NOMO-1 (cell line): ENCODE measurements at regions not wholly inside any gene's neighbourhood (a gene's known extent, or its start where the extent isn't known, plus 50 kb on each side); places are given as distances from the start of the nearest gene placed in this dataset.

Experiments
- DNase-seq, 2 experiments: peaks; one replicate each; lab custom pipeline; 2025; ENCODE audit not compliant: unreplicated experiment in 2 of 2; lab: John Stamatoyannopoulos, UW

DNA sequence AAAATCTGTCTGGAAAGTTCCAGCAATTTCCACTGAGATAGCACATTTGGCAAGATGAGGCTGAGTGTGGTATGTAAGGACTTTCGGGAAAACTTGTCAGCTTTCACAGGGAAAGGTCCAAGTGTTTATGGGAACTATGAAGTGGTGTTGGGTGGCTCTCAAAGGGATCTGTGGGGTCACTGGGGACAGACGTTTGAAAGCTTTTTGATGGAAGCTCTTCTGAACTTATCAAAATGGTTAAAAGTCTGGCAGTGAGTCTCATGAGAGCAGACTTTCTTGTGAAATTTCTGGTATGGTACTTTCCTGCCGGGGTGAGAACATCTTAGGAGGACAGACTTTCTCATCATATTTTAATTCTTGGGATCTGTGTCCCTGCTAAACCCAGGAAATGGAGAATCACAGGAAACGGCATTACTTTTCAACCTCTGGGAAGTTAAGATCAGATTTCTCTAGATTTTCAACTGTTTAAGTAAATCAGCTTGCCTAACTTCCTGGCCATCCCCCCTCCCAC lies 546.3 kb upstream of the ZEB2 start:
- DNase-seq = no peak

GRCh38 chr2:145065342-145065741 lies 545.4 kb upstream of the ZEB2 start:
- DNase-seq = no peak

DNA sequence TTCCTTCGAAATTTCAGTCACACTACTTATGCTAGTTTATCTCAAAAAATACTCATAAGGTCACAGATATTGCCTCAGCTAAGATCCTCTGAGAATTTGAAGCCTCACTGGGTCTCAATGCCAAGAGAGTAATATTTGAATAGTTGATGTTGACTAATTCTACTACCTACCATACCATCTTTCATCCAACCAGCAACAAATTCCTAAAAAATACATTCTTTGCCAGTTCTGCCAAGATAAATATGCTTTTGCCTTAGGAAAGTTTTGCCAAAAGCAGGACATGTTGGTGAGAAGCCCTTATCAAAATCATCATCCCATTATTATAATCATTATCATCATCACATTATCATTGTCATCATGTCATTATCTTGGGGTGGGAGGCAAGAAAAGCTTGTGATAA lies 544.6 kb upstream of the ZEB2 start:
- DNase-seq = no peak

DNA sequence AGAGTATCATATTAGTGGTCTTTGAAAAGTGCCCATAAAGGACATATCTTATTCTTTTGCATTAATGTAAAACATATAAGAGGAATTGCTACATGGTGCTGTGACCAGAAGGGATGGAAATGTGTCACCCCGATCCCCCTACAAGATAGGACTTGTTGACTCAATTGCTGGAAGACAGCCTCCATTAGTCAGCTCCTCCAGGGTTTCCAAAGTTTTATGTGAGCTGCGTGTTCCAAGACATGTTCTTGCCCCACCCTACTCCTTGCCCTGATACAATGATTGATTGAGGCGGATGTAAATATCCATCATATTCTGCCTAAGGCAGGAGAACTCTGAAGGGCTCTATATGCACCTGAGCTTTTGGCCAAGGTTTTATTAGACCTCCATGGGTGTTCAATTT lies 541.0 kb upstream of the ZEB2 start:
- no peak for DNase-seq

DNA sequence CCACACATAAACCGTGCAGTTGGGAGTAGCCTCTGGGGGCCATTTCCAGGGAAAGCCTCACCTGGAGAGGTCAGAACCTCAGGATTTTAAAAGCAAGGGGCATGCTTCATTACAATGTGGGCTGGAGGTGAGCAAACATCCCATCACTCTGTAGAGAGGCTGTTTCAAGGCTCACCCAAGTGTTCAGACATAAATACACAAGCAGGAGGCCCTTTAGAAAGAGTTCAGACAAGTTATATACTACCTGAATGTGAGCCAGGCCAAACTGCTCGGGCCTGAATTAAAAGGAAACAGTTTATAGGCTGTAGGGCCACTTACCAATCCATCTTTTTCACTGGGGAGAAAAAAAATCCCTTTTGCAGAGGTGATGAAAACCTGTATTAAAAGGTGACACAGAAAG lies 540.0 kb upstream of the ZEB2 start:
- DNase-seq = no peak

DNA sequence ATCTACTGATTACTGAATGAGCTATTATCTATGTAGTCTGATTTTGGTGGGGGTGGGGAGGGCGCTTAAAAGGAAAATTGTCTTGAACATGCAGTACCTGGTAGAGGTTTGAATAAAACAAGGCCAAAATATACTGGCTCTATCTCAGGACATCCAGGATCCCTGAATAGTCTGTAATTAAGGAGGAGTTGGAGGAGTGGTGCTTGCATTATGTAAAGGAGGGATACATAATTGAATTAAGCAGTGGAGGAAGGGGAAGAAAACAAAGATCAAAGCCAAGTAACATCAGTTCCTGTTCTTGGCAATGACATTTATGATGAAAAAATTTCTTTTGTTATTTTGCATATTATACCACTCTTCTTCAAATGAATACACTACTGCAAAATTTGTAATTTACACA lies 539.4 kb upstream of the ZEB2 start:
- DNase-seq = no peak

DNA sequence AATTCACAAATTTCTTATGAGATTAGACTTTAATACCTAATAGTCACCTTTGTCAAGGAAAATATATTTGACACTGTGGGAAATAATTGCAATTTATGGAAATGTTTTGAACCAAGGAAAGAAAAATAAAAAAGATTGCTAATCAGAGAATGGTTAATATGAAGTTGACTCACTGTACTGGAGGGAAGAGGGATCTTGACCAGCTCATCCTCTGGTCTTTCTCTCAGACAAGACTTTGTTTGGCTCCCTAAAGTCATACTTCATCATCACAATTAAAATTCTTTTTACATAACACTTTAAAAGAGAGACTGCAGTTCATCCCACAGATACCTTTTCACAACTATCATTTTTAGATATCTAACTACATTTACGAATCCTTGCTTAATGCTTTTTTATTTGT lies 538.5 kb upstream of the ZEB2 start:
- no peak for DNase-seq

DNA sequence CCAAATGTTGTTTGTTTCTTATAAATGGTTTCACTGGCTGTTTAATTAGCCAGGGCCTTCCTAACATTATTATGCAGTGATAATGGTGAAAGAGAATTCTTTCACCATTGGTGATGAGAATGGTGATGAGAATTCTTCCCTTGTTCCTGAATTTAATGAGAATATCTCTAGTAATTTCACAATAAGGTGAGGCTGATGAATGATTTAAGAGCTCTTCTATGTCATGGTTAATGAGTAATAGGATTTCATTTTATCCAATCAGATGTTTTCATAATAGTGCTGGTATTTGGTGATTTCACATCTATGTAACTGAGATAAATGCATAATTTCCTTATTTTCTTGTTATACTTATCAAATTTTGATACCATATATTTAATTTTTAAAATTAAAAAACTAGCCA lies 535.7 kb upstream of the ZEB2 start:
- no peak for DNase-seq

DNA sequence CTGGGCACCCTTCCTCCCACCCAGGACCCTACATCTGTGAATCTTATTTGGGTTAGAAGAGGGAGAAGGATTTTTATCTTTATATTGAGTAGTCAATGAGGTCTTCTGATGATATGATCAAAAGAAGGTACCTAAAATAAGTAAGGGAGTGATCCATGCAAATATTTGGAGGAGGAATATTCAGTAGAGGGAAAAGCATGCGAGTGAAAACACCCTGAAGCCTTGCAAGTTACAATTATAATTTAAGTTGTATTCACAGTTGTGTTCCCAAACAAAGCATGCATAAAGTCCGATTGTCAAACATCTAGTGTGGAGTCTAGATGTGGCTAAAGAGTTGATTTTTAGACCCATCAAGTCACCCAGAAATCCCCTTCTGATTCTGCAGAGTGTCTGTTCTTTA lies 530.2 kb upstream of the ZEB2 start:
- no peak for DNase-seq

- no peak for DNase-seq
Observed at GRCh38 chr2:145049475-145049874, 529.6 kb upstream of the ZEB2 start.

- no peak for DNase-seq
Observed at GRCh38 chr2:145047554-145047953, 527.6 kb upstream of the ZEB2 start.

DNA sequence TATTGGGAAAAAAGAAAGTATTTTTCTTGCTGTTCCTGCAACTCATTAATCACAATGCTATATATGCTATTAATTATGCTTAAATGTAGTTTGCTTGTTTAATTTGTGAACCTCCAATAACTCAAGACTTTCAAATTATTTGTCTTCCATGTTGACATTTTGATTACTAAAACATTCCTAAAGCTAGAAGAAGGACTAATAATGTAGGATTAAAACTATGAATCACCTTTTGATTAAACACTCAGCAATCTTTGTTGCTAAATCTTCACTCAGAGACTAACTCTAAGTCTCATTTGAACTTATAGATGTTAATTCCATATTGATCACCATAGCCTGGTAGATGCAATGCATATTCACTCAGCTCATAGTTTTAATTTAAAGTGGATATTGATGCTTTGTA lies 524.6 kb upstream of the ZEB2 start:
- no peak for DNase-seq

DNA sequence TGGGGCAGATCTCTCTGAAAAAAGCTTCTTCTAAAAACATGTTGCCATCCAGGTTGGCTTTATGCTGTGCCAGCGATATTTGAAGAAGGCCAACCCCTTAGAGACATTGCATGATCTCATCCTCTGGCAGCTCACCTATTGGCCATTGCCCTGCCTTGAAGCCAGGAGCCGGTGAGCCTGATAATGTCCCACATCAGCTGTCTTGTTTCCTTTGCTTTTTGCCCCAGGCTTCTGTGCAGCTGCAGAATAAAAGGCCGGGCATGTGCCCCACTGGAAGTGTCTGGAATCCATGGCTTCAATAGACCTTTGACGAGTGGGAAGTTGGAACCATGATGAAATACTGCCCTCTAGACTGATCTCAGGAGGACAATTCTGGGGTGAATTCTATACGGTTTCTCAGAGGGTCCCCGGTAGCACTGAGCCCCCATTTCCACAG lies 523.5 kb upstream of the ZEB2 start:
- DNase-seq = no peak

DNA sequence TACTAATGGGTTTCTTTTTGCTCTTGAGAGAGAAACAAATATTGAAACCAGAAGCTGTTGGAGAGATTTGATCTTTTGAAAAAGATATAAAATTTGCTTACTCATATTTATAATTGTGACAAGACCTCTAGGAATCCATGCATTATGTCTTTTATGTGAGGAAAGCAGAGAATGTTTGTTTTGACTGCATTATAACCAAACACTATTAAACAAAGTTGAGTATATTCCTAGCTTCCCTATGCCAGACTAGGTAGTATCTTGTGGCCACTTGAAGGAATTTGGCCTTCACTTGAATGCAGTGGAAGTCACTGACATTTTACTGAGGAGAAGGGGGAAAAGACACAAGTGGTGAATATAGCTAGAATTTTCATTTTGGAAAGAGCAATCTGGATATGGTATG lies 521.8 kb upstream of the ZEB2 start:
- DNase-seq = no peak

DNA sequence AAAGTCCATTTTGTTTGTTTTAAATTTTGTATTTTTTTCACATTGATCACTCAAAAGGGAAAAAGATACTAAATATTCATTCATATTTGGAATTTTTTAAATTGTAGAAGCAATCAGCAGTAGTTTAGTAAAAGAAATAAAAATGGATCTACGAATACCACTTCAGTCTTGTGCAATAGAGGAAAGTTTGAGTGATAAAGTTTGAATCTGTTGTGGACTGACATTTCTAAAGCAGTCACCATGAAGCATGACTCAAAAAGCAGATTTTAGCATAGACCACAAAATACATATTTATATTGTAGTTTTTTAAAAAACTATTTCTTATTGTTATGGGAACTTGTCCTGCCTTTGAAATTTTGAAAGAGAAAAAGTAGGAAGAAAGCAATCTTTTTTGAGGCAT lies 520.5 kb upstream of the ZEB2 start:
- no peak for DNase-seq

- DNase-seq = no peak
Observed at GRCh38 chr2:145038041-145038525, 518.2 kb upstream of the ZEB2 start.

- DNase-seq = no peak
Observed at GRCh38 chr2:145036421-145037011, 516.6 kb upstream of the ZEB2 start.

DNA sequence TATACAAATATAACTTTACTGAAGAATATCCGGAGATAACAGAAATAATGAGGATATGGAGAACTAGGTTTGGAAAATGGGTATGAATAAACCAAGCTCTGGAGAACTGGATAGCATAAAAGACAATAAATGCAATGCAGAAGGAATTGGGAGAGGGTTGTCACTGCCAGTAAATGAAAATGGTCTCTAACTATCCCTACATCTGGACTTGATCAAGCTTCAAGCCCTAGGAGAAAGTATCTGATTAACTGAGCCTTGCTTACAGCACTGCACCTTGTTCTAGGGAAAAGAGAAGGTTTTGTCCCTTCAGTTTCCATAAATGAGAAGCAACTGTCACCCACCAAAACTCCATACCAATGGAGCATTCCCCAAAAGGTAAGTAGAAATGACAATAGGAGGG lies 514.6 kb upstream of the ZEB2 start:
- DNase-seq = no peak

GRCh38 chr2:145033438-145033837 lies 513.5 kb upstream of the ZEB2 start:
- DNase-seq = no peak

- DNase-seq = no peak
Observed at GRCh38 chr2:145032791-145033190, 512.9 kb upstream of the ZEB2 start.

DNA sequence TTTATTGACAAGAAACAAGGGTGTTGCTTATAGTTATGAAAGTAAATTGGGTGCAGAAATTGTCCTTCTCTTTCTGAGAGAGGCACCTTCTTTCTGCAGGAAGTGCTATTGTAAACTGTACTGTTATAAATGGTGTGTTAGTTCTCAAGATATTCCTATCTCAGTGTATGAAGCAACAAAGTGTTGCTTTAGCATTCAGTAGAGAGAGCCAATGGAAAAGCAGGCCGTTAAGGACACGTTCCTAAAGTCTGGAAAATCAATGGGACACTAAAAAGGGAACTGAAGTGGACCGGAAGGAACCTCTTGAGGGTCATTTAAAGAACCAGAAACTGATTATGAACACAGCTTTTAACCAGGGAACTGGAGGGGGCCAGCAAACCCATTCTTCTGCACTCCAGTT lies 510.0 kb upstream of the ZEB2 start:
- DNase-seq = no peak

DNA sequence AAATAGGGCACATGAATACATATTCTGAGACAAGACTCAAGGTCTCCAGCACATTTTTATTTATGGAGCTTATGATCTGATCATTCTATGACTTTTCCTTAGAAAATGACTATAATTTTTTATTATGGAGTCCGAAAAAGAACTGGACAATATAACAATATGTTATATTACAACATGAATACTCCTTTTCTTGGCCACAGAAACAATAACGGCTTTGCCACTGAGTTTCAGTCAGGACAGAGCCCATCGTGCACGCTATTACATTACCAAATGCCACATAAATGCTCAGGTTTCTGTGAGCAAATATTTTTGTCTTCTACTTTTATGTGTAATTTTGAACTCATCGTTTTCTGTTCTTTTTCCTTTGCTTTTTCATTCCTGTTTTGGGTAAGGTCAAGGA lies 509.2 kb upstream of the ZEB2 start:
- no peak for DNase-seq
